GM18520 (cell line): ENCODE measurements at regions not wholly inside any gene's neighbourhood (a gene's known extent, or its start where the extent isn't known, plus 50 kb on each side); places are given as distances from the start of the nearest gene placed in this dataset.
"Not testable (repeated sequence)": the region's sequence is repeated elsewhere in the genome, so short reads cannot be mapped to it uniquely, and the experiment has no call there.

ENCODE experiments used
- ATAC-seq: cut with Tn5 transposase; IDR thresholded peaks from one replicate; pipeline ENCODE4 v1.9.1; 2021; ENCODE audit not compliant: unreplicated experiment

DNA sequence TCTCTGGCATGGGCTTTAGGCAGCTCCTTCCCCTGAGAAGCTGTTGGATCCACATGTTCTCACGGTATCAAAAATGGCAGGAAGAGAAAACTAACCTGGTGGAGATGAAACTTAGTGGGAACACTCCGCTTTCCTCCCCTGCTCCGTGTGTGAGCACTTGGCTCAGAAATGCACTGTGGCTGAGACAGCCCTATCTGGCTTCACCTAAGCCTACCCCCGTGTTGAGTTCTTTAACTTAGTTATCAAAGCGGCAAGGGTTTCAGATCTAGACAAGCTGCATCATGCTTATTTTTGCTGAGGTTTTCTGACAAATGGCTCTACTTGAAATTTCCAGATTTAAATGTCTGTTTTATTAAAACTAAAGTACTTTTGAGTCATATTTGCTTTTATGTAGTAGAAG lies 221.6 kb upstream of the PLGLB2 start:
- not testable (repeated sequence) for ATAC-seq

DNA sequence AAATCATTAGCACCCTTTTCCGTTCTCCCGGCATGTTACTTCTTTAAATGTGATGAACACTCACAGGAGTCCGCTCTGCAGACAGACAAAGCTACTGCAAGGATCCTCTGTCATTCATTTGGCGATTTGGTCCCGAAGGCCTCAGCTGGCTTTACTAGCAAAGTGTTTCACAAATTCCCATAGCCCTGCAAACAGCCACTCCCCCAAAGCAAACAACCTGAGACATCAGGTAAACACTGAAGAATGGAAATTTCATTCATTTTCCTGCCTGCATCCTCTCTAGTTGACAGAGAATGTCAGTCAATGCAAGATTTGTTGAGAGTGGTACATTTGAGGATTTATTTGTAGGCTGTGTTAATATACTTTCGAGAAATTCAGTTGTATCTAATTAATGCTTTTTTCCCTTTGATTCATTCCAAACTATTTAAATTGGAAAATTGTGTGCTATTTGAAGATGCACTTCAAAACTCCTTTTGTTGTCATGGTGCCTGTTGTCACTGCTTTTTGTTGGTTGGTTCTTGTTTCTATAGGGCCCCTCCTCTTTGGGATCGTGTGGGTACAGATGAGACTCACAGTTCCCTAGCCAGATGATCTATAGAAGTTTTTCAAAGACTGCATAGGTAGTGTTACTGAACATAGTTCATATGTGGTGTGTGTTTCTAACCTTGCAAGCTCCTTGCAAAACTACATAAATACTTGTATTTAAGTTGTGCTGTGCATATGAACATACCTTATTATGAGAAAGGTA lies 215.7 kb upstream of the PLGLB2 start:
- not testable (repeated sequence) for ATAC-seq

DNA sequence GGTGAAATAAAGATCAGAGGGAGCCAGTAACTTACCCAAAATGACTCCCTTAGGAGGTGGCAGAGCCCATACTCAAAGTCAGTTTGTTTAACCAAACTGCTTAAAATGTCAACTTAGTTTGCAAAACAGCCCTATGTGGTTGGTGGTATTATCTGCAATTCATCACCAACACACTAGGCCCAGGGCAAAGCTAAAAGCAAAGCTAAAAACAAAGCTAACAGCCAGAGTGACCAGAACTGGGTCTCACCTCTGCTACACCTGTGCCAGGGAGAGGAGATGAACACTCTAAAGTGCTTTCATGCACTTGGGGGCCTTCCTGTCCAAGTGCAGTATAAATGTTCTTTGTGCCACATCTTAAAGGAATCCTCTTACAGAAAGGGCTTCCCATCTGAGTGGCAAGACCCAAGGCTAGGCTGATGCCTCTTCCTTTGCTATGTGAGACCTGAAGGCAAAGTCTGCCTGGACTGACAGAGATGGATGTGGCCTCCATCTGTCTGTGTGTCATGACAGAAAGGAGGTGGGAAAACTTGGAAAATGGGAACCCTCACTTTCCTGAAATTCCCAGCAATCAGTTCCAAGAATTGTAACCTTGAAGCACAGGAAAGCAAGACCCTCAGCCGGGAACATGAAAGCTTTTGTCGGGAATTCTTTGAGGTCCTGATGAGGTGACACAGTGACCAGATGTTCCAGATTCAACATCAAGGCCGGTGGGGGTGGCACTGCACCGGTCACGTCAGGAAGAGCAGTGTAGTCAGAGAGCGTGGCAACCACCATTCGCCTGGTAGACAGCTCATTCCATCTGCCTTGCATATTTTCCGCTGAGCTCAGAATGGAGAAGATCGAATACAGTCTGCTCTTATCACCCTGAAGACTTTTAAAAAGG lies 214.3 kb upstream of the PLGLB2 start:
- ATAC-seq = not testable (repeated sequence)

DNA sequence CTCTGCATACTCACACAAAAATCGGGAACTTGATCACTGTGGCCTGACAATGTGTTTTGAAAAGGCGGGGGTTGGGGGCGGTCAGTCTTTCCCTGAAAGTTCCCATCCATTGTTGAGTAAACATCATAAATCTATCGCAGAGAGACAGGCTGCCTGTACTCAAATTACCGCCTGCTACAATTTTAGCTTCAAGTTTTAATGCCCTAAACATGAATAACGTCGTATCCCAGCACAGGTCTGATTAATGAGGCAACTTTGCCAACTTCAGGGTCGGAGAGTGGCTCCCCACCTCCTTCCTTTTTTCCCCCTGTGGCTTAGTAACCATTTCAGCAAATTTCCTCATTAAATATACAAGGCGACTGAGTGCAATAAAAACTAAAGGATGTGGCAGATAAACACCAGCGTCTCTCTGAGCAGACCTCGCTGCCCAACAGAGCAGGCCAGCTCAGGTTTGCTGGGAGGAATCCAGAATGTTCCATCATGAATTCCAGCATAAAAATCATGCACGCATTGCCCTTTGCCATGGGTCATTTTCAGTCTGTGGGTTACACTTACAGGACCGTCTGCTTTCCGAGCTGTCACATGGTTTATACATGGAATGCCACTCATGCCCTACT lies 213.5 kb upstream of the PLGLB2 start:
- not testable (repeated sequence) for ATAC-seq

DNA sequence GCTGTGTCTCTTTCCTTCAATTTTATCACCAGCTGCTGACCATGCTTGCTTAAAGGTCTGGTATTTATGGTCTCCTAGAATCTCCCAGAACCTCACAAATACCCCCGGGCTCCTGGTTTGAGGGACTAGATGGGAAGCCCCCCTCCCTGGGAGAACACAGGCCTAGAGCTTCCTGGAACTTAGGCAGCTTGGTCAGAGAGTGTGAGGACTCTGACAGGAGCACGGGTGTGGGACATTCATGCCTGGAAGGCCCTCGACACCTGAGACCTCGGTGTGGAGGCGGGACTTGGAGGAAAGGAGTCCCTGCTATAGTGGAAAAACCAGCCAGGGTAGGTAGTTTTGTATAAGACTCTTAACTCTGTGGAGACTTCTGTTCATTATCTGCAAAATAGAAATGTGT lies 211.5 kb upstream of the PLGLB2 start:
- ATAC-seq = not testable (repeated sequence)

DNA sequence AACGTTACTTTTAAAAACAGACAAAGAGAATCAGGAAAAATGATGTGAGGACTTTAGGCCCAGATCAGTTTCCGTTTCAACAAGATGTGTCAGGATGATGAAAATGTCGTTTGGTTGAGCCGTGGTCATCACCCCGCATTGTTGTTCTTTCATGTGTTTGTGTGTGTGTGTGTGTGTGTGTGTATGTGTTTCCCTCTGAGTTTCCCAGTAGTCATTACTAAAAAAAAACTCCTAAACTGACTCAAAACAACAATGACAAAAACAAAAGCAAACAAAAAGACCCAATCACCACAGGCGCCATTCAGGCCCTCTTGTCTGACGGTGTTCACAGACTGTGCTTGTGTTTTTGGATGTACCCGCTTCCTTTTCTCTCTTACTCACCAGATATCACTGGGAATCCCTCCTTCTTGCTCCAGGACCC lies 210.6 kb upstream of the PLGLB2 start:
- ATAC-seq = not testable (repeated sequence)

DNA sequence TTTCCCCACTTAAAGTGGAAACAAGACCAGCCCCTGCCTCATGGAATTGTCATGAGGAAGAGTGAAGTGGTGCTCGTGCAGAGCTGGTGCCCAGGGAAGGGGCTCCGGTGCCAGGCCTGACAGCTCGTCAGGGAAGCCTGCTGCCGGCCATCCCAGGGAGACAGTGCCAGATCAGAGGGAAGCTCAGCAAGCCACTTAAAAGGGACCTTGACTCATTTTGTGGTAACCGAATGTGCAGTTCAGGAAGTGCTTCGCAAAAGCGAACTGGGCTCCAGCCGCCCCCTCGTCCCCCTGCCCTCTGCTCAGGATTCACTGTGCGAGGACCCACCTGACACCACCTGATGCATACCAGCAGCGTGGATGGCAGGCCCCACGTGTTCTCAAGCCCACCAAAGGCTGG lies 209.6 kb upstream of the PLGLB2 start:
- ATAC-seq = not testable (repeated sequence)

DNA sequence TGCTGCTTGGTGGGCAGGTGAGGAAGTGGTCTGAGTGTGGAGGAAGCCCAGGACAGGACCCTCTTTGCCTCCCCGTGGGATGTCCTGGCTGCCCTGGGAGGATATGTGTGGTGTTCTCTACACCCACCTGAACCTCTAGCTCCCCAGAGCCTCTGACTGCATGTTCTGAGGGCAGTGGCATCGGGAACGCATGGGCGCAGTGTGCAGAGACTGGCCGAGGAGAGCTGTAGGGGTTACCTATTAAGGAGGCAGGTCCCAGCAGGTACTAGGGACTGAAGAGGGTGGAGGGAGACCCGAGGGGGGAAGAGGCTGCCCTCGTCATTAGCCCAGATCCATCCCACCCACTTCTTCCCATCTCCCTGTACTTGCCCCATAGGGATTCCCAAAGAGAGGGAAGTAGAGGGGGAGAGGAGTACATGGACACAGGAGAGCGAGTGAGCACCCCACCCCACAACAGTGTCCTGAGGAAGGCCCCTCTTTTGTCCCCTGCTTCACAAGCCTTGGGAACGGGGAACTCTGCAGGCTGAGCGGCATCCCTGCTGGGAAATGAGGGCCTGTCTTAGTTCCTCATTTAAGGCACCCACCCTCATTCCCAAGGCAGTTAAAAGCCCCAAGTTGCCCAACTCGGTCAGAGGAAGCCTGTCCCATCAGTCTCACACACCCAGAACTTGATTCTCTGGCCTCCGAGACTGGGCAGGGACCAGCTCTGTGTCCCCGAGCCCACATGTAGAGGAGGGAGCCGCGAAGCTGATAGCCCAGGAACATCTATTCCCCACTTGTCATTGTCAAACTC lies 208.5 kb upstream of the PLGLB2 start:
- not testable (repeated sequence) for ATAC-seq

DNA sequence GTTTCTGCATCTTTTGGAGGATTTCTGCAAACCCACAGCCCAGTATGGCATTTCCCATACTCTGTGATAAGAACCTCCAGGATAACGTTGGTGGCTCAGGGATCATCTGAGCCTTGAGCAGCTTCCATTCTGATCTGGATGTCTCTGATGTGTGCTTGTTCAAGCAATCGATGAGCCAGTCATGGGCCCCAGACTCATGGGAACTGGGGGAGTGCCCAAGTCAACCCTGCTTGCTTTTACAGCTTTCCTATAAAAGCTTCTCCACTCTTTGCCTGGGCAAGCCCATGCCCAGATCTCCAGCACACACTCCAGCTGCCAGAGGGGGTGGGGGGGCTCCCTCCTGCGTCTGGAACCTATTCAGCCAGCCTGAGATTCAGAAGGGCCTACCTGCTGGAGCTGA lies 207.6 kb upstream of the PLGLB2 start:
- ATAC-seq = not testable (repeated sequence)

DNA sequence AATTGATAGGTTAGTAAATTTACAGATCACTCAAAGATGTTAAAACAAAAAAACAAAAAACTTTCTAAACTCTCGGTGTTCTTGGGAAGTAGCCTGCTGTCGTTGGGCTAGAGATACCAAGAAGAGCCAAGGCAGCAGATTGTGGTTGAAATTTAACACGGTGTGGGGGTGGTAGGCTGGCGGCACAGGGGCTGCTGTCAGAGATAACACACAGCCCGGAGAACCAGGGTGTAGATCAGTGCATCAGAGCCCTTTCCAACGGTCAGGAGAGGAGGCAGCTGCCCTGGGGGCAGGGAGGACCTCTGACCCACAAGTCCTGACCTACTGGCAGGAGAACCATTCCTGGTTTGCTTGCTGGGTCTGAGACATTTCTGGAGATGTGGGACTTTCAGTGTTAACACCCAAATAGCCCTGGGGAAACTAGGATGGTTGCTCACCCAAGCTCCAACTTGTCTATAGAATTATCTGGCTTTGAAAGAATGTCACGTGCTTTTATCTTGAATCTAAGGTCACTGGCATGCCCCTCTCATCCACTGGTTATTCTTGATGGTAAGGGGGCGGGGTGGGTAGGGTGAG lies 205.2 kb upstream of the PLGLB2 start:
- ATAC-seq = not testable (repeated sequence)

DNA sequence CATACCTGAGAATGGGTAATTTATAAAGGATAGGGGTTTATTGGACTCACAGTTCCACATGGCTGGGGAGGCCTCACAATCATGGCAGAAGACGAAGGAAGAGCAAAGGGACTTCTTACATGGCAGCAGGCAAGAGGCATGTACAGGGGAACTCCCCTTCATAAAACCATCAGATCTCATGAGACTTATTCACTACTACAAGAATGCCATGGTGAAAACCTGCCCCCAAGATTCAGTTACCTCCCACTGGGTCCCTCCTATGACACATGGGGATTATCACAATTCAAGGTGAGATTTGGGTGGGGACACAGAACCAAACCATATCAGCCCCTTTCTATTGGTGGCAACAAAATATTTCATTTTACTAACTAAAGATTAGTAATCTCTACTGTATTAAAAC lies 204.1 kb upstream of the PLGLB2 start:
- not testable (repeated sequence) for ATAC-seq

DNA sequence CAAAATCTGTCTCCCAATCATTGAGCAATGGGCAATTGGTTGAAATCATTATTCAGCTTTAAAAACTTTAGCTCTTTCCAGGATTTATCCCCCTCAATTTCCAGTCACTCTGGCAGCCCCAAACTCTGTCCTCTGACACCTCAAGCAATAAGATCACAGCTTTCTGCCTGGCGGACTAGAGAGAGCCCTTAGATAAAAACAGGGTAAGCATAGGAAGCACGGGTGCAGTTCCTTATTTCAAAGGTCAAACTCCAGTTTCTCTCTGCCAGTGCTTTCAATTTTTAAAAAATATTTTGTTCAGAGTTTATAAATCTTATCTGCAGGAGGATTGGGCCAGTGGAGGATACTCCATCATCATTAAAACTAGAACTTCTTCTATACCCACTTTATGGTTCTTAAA lies 200.8 kb upstream of the PLGLB2 start:
- not testable (repeated sequence) for ATAC-seq

DNA sequence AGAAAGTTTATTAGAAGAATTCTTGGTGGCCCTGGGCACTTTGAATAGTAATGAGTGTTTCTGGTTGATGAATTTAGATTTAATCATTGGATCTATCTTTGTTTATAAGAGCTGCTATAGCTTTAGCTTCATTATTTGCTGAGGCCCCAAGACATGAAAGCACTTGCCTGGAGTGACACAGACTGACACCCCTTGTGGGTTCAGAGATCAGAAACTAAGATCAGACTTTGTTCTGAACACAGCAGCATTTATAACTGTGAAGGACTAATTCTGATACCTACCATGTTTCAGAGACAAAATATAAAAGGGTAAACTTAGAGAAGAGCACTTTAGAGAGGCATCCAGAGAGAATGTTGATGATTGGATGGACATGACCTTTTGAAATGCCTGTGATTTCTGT lies 199.9 kb upstream of the PLGLB2 start:
- not testable (repeated sequence) for ATAC-seq

DNA sequence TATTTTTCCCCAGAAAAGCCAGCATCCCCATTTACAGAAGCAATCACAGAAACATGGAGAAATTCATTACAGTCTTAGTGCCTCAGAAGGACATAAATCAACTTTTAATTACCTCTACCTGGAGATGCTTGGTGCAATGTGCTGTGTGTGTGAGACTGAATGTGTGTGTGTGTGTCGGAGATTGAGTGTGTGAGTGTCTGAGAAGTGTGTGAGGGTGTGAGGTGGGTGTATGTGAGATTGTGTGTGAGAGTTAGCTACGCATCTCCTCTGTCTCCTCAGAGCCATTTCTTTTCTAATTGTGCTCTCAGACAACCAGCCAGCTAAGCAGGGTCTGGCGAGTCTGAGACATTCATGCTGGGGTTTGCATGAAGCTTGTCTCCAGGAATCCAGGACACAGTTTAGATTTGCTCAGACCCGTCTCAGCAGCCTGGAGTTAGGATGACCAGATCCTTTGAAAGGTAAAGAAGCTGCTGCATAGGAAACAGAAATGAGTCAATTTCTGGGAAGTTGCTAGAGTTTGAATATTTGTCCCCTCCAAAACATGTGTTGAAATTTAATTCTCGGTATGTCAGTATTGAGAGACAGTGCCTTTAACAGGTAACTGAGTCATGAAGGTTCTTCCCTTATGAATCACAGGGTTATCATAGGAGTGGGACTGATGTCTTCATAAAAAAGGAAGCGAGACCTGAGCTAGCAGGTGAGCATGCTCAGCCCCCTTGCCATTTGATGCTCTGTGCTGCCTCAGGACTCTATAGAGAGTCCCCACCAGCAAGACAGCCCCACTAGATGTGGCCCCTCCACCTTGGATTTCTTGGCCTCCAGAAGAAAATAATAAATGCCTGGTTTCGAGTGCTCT lies 199.0 kb upstream of the PLGLB2 start:
- not testable (repeated sequence) for ATAC-seq

DNA sequence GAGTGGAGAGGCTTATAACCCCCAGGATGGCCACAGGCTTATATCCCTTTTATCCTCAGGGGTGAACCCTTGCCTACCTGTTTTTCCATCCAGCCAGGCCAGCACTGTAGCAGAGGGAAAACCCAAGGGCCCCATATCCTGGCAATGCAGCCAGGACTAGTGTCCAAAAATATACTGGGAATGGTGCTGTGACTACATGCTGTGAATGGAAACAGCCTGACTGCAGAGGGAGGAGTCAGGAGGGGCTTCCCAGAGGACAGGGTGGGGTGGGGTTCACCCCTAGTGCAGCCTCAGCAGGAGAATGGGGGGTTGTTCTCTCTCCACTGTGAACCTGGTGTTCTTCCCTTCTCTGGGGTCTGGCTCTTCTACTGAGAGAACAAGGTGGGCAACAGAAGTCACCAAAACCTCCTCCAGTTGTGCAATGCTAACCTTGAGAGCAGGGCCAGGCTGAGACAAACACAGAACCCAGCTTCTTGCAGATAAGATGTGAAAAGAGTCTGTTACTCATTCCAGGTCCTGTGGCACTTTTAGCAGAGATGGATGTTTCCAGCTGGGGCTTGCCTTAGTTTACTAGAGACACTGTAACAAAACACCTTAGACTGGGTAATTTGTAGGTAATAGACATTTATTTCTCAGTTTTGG lies 198.2 kb upstream of the PLGLB2 start:
- ATAC-seq = not testable (repeated sequence)

DNA sequence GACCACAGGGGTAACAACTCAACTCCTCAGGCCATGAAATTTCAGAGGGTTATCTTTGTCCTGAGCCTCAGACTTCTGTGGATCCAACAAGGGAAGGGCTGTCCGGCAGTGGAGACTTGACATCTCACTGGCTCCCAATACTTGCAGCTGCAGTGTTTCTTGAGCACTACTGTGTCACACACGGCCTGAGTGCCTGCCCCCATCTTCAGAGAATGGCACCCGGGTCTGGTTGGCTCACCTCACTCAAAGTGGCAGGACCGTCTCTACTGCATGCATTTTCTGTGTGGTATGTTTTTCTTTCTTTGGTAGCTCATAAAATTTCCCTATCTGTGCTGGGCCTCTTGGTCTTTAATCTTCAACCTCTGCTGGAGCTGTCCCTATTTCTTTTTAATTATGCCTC lies 193.2 kb upstream of the PLGLB2 start:
- ATAC-seq = not testable (repeated sequence)

DNA sequence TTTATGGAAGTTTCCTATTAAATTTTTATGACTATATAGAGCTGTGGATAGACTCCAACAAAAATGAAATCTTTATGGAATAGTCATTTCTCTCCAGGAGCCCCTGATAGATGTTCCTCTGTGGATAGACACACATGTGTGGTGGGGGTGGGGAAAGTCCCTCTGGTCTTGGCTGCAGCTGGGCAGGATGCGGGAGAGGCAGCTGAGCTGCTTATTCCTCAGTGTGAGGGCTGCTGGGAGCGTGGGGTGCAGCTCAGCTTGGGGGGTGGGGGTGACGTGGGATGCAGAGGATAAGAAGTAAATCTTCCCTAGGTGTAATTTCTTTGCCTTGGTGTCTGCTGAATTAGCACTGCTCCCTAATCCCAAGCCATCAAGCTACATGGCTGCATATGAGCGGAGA lies 192.8 kb upstream of the PLGLB2 start:
- ATAC-seq = not testable (repeated sequence)

DNA sequence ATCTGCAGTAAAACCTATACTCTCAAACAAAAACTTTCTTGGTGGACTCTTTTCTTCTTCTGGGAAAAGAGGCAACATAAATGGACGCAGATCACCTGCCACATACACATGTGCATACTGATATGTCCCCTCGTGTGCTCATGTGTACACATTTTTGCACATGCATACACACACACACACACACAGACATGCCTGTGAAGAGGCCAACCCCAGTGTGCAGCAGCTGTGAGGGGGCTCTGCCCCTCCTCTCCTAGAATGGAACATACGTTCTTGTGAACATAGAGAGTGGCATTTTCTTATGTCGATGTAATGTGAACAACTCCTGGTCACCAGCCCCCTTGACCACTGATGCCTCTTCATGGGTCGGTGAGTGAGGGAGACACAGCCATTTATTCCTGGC lies 188.9 kb upstream of the PLGLB2 start:
- not testable (repeated sequence) for ATAC-seq

DNA sequence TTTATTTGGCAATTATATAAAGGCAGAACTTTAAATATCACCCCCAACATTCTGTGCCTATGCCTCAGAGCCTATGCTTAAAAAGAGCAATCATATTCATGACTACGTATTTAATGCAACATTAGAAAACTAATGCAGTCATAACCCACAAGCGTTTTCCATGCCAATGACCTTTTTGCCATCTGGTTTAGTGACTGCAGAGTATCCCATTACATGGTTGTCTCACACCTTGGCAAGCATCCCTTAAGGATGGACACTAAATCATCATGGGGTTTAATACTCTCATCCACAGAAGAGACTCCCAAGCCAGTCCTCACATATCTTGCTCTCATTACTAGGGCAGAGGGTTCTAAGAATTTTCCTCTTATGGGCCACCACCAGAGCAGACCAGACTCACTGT lies 188.2 kb upstream of the PLGLB2 start:
- ATAC-seq = not testable (repeated sequence)
